SU-DHL-6 (cell line): ENCODE measurements at regions not wholly inside any gene's neighbourhood (a gene's known extent, or its start where the extent isn't known, plus 50 kb on each side); places are given as distances from the start of the nearest gene placed in this dataset.

ENCODE experiments used
- H2AFZ ChIP-seq: fragments of 200-600 bp; sonication (generic); 2 replicates; pipeline ENCODE4 v1.6.1; 2014; ENCODE audit warnings: low read depth, mild to moderate bottlenecking, moderate library complexity, mixed read lengths, antibody characterized with exemption, low read length; ENCODE audit not compliant: severe bottlenecking
- H3F3A ChIP-seq: fragments of 200-600 bp; shearing (Covaris generic); 2 replicates; pipeline ENCODE4 v1.6.0; 2016; ENCODE audit warnings: antibody characterized with exemption, mild to moderate bottlenecking; ENCODE audit not compliant: insufficient read depth
- H3K27ac ChIP-seq: fragments of 200-600 bp; sonication (generic); 2 replicates; pipeline ENCODE4 v1.5.1; 2016; ENCODE audit warnings: low read depth, mild to moderate bottlenecking, low read length, moderate library complexity, mixed read lengths
- H3K27me3 ChIP-seq: fragments of 200-600 bp; sonication (generic), shearing (Covaris generic); 2 replicates; pipeline ENCODE4 v1.6.0; 2014; ENCODE audit warnings: mild to moderate bottlenecking, low read length
- H3K36me3 ChIP-seq: fragments of 200-600 bp; sonication (generic); 2 replicates; pipeline ENCODE4 v1.6.1; 2014; ENCODE audit warnings: mild to moderate bottlenecking, low read length, mixed read lengths
- H3K4me2 ChIP-seq: fragments of 300-600, 200-600 bp; shearing (Covaris generic), sonication (generic); 2 replicates; pipeline ENCODE4 v1.6.0; 2014; ENCODE audit warnings: low read length, low read depth, mild to moderate bottlenecking; ENCODE audit not compliant: poor library complexity, severe bottlenecking
- H3K4me3 ChIP-seq: fragments of 200-600 bp; sonication (generic); 2 replicates; pipeline ENCODE4 v1.5.1; 2014; ENCODE audit warnings: antibody characterized with exemption, low read length, mild to moderate bottlenecking, mixed read lengths; ENCODE audit not compliant: insufficient read depth, poor library complexity, severe bottlenecking
- H3K79me2 ChIP-seq: fragments of 200-600 bp; sonication (generic); 2 replicates; pipeline ENCODE4 v1.6.1; 2014; ENCODE audit warnings: mild to moderate bottlenecking, low read length, moderate library complexity; ENCODE audit not compliant: insufficient read depth
- H3K9ac ChIP-seq: fragments of 200-600 bp; sonication (generic); 2 replicates; pipeline ENCODE4 v1.7.0; 2014; ENCODE audit warnings: mild to moderate bottlenecking, low read length
- H3K9me2 ChIP-seq: fragments of 200-600 bp; sonication (generic); replicated peaks from 2 replicates; pipeline ENCODE4 v1.6.1; 2014; ENCODE audit warnings: low read length; ENCODE audit not compliant: insufficient read depth
- H3K9me3 ChIP-seq: fragments of 200-600 bp; sonication (generic); 2 replicates; pipeline ENCODE4 v1.6.1; 2014; ENCODE audit warnings: low read length, mixed read lengths; ENCODE audit not compliant: insufficient read depth
- H4K20me1 ChIP-seq: fragments of 200-600 bp; sonication (generic); 2 replicates; pipeline ENCODE4 v1.6.1; 2014; ENCODE audit warnings: low read depth, mild to moderate bottlenecking, antibody characterized with exemption, low read length, moderate library complexity, mixed read lengths
- CTCF ChIP-seq: fragments of 200-600 bp; sonication (generic); IDR thresholded peaks from one replicate; pipeline ENCODE4 v1.5.1; 2017; ENCODE audit warnings: antibody characterized with exemption, mild to moderate bottlenecking, low read length, moderate library complexity; ENCODE audit not compliant: insufficient read depth, poor library complexity, severe bottlenecking
- EZH2phosphoT487 ChIP-seq: fragments of 200-600 bp; sonication (generic), shearing (Covaris generic); conservative IDR thresholded peaks from 2 replicates; pipeline ENCODE4 v1.6.1; 2018; ENCODE audit warnings: mild to moderate bottlenecking, antibody characterized with exemption, low read length, moderate library complexity, mixed read lengths

DNA sequence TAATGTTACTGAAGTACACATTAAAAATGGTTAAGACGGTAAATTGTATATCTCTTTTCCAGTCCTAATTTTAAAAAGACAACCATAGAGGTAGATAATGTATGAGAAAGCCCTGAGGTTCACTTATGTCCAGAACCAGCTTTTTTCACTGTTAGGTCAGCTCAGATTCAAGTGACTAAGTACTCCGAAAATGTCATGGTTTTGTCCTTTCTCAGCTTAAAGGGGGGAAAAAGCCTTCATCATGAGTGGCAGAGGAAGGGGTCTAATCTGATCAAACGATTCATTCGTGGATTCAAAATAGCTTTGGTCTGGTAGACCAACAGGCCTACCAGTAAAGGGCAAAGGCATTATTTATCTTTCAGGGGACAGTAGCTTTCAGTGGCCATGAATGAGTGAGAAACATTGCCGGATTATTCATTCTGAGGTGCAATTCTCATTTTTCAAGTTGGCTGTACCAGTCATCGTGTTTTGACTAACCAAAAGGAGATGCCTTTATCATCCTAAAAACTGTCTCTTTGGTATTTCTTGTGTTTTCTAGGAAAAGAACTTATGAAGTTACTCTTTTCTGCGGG, 208.4 kb downstream of the HHIPL2 start:
- H3K79me2 ChIP-seq, result no peaks in the 10 kb centered on the region
- H3K9me3 ChIP-seq, result no peaks in the 10 kb centered on the region
- no peaks in the 10 kb centered on the region for H3K27me3 ChIP-seq
- no peak overlapping the region for H3K4me3 ChIP-seq
- H3F3A ChIP-seq, result no peaks in the 10 kb centered on the region
- no peak overlapping the region for H2AFZ ChIP-seq
- no peaks in the 10 kb centered on the region for H3K36me3 ChIP-seq
- no peak overlapping the region for H3K9ac ChIP-seq
- H3K4me2 ChIP-seq, result no peak overlapping the region
- H4K20me1 ChIP-seq, result no peaks in the 10 kb centered on the region
- no peaks in the 10 kb centered on the region for H3K9me2 ChIP-seq
- TF ChIP-seq CTCF (no peak), EZH2phosphoT487 (no peak)
- no peak overlapping the region for H3K27ac ChIP-seq

- H3K36me3 ChIP-seq, result no peaks in the 10 kb centered on the region
- no peak overlapping the region for H2AFZ ChIP-seq
- H3K4me2 ChIP-seq, result no peak overlapping the region
- no peak for TF ChIP-seq CTCF
- no peak for TF ChIP-seq EZH2phosphoT487
- no peaks in the 10 kb centered on the region for H3K27me3 ChIP-seq
- H3F3A ChIP-seq, result no peaks in the 10 kb centered on the region
- no peak overlapping the region for H3K4me3 ChIP-seq
- H3K9me2 ChIP-seq, result no peaks in the 10 kb centered on the region
- no peak overlapping the region for H3K9ac ChIP-seq
- H3K9me3 ChIP-seq, result no peaks in the 10 kb centered on the region
- H3K79me2 ChIP-seq, result no peaks in the 10 kb centered on the region
- no peaks in the 10 kb centered on the region for H4K20me1 ChIP-seq
- no peak overlapping the region for H3K27ac ChIP-seq
These were observed 212.3 kb downstream of the HHIPL2 start for GRCh38 chr1:222335586-222335985.

DNA sequence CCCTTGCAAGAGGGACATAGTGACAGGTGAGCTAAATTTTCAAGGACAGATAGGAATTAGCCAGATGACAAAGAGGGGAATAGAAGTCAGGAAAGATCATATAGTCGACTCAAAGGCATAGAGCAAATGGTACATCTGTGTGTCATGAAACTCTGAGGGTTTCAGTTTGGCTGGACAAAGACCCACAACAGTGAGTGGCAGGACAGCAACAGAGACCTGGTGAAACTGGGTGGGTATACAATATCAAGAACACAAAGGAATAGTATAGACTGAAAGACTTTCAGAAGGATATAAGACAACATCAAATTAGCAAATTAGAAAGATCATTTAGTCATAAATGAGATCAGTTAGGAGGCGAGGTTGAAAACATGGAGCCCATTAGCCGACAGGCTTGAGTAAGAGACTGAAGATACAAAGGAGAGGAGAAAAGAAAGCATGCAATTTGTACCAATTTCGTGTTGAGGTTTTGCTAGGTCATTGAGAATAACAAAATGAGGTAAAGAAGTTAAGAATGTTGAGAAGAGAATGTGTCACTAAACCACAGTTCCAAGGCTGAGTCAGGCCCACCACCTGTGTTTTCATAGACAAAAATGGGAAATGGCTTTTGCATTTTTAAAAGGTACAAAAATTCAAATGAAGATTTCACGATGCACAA, 213.8 kb downstream of the HHIPL2 start:
- no peaks in the 10 kb centered on the region for H3K9me3 ChIP-seq
- no peaks in the 10 kb centered on the region for H3F3A ChIP-seq
- H3K27ac ChIP-seq, result no peak overlapping the region
- H3K9ac ChIP-seq, result no peak overlapping the region
- H3K4me3 ChIP-seq, result no peak overlapping the region
- H3K4me2 ChIP-seq, result no peak overlapping the region
- no peaks in the 10 kb centered on the region for H3K27me3 ChIP-seq
- no peak for TF ChIP-seq CTCF
- no peak for TF ChIP-seq EZH2phosphoT487
- no peaks in the 10 kb centered on the region for H3K79me2 ChIP-seq
- H3K9me2 ChIP-seq, result no peaks in the 10 kb centered on the region
- H3K36me3 ChIP-seq, result no peaks in the 10 kb centered on the region
- H4K20me1 ChIP-seq, result no peaks in the 10 kb centered on the region
- H2AFZ ChIP-seq, result no peak overlapping the region
